ENCODE measurements at regions not wholly inside any gene's neighbourhood (a gene's known extent, or its start where the extent isn't known, plus 50 kb on each side); places are given as distances from the start of the nearest gene placed in this dataset.

DNA sequence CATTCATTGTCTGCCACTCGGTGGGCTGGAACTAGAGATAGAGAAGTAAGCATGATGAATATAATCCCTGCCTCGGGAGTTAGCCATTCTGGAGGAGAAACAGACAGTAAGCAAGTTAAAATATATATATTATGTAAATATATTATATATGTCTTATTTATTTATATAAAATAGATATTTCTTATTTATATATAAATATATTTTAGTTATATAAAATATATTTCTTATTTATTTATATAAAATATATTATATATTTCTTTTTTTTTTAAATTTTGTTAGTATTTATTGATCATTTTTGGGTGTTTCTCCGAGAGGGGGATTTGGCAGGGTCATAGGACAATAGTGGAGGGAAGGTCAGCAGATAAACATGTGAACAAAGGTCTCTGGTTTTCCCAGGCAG is 78.1 kb upstream of the TBX5 start:
- no peaks in the 10 kb centered on the region for H3K9me3 ChIP-seq
- H3K4me1 ChIP-seq, result peaks cover 0 to 9% (median 0%) of the 10 kb centered on the region in 3 donors
- intact Hi-C loops (cut with DNase I), result no loop called here
- 18 to 19% methylated on average over 3 of the region's 3 CpGs for WGBS, 2 donors
- TF ChIP-seq, protein P1, sequence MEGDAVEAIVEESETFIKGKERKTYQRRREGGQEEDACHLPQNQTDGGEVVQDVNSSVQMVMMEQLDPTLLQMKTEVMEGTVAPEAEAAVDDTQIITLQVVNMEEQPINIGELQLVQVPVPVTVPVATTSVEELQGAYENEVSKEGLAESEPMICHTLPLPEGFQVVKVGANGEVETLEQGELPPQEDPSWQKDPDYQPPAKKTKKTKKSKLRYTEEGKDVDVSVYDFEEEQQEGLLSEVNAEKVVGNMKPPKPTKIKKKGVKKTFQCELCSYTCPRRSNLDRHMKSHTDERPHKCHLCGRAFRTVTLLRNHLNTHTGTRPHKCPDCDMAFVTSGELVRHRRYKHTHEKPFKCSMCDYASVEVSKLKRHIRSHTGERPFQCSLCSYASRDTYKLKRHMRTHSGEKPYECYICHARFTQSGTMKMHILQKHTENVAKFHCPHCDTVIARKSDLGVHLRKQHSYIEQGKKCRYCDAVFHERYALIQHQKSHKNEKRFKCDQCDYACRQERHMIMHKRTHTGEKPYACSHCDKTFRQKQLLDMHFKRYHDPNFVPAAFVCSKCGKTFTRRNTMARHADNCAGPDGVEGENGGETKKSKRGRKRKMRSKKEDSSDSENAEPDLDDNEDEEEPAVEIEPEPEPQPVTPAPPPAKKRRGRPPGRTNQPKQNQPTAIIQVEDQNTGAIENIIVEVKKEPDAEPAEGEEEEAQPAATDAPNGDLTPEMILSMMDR (IDR thresholded peaks at IDR 0.05), result no peak
- DNase-seq (no peak), FAIRE-seq (peak; percentile 9), ATAC-seq (no peak)
- peaks cover 0 to 45% (median 8%) of the 10 kb centered on the region in 4 donors for H3K27me3 ChIP-seq
- no peaks in the 10 kb centered on the region for H3K36me3 ChIP-seq
- no peak overlapping the region for H3K27ac ChIP-seq
- H3K4me3 ChIP-seq, result no peak overlapping the region

DNA sequence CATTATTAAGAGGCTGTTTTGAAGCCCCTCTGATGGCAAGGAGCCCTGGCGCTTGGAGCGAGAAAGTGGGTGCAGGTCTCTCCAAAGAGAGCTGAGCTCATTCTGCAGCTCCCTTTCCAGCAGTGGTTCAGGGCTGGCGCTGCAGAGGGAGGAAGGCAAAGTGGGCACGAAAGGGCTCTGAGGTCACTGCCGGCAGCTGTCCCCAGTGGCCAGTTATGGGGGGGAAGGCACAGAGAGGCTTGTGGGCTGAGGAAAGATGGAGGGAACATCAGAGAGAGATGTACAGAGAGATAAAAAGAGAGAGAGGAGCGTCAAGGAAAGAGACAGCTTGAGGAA is 75.2 kb upstream of the TBX5 start:
- Histone ChIP-seq H3K27ac (no peak overlapping the region), H3K36me3 (no peaks in the 10 kb centered on the region), H3K4me1 (peaks cover 0 to 9% (median 0%) of the 10 kb centered on the region in 3 donors), H3K27me3 (peaks cover 0 to 58% (median 15%) of the 10 kb centered on the region in 4 donors), H3K9me3 (no peaks in the 10 kb centered on the region), H3K4me3 (no peak overlapping the region)
- 3 to 8% methylated on average over 6 of the region's 6 CpGs for WGBS, 2 donors
- no peak for DNase-seq
- TF ChIP-seq, protein P1 (IDR thresholded peaks at IDR 0.05), result no peak
- FAIRE-seq, result no peak
- intact Hi-C loops (cut with DNase I), result no loop called here
- ATAC-seq, result no peak

DNA sequence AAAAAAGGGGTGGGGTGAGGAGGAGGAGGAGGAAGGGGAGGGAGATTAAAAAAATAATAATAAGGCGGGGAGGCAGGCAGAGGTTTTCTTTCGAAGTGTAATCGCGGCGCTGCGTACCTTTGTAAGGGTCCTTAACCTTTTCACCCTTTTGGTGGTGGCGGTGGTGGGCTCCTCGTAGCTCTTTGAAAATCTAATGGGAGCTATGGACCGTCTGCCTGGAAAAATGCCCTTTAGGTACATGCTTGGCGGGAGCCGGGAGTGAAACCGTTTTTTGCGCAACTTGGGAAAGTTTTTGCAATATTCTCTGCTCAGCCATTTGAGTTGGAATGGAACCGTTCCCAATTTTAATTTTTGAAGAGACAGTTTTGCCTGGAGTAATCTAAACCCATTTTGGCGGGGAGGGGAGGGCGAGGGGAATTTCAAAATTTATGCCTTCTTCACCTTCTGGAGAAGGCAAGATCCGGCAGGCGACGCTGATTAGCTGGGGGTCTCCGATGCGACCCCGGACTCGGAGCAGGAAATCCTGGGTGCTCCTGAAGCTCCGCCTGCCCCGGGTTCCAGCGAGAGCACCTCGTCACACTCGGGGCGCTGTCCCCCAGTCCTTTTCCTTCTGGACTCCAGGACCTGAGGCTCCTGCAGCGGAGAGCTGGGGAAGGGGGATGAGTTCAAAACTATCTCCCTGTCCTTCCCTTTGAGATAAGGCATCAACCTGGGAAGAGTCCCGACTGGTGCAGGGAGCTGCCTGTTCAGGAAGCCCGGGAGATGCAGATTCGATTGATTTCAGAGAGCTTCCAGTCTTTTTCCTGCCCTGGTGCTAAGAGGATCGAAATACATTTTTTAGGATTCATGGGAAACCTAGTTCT is 74.6 kb upstream of the TBX5 start:
- 3 to 4% methylated on average over 34 of the region's 34 CpGs for WGBS, 2 donors
- no peak for ATAC-seq
- Histone ChIP-seq H3K4me1 (peaks cover 0 to 9% (median 0%) of the 10 kb centered on the region in 3 donors), H3K4me3 (peak overlapping the region in 1 of 4 donors; percentile 11), H3K9me3 (no peaks in the 10 kb centered on the region), H3K36me3 (no peaks in the 10 kb centered on the region), H3K27me3 (peaks cover 0 to 64% (median 15%) of the 10 kb centered on the region in 4 donors), H3K27ac (no peak overlapping the region)
- no peak for FAIRE-seq
- TF ChIP-seq, protein P1 (IDR thresholded peaks at IDR 0.05), result no peak
- peak in 1 of 6 donors; percentile 44 for DNase-seq
- intact Hi-C loops (cut with DNase I), result no loop called here

DNA sequence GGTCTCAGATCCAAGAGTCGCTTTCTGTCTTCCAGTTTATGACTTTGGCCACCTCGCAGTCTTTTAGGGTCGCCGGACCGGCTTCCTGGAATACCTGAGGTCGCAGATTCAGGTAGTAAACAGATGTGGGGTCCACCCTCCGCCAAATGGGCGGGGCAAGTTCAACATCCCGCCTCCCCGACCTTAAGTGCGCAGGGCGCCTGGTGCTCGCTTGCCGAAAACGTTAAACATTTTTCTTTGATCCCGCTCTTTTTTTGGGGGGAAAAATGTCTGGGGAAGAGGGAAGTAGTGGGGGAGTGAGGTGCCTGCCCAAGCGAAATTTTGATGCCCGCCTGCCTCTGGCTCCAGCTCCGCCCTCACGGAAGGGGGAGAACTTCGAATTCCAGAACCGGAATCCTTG is 73.9 kb upstream of the TBX5 start:
- H3K27ac ChIP-seq, result no peak overlapping the region
- peaks cover 0 to 9% (median 0%) of the 10 kb centered on the region in 3 donors for H3K4me1 ChIP-seq
- TF ChIP-seq, protein P1 (IDR thresholded peaks at IDR 0.05), result no peak
- no peaks in the 10 kb centered on the region for H3K9me3 ChIP-seq
- DNase-seq (no peak), FAIRE-seq (no peak), ATAC-seq (peak in 1 of 4 donors; percentile 45)
- intact Hi-C loops (cut with DNase I), result no loop called here
- H3K36me3 ChIP-seq, result no peaks in the 10 kb centered on the region
- peak overlapping the region in 1 of 4 donors; percentile 11 for H3K4me3 ChIP-seq
- 3 to 4% methylated on average over 22 of the region's 22 CpGs for WGBS, 2 donors
- H3K27me3 ChIP-seq, result peaks cover 0 to 67% (median 15%) of the 10 kb centered on the region in 4 donors

DNA sequence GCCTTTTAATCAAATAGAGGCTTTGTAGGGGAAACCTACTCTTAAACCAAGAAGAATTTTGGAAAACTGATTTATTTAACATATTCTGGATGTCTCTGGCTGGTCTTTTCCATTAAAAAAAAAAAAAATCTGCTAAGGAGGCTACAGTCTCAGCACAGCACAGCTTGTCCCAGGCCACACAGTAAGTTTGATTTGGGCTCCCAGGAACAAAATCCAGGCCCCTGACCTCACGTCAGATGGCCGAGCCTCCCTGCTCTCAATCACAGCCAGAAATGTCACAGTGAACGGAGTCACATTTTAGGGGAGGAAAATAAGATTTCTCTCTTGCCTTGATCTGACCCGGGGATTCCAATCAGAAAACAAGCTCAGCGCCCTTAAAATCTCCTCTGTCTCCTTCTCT is 72.9 kb upstream of the TBX5 start:
- ATAC-seq (no peak), DNase-seq (no peak), FAIRE-seq (no peak)
- 17 to 24% methylated on average over 5 of the region's 5 CpGs for WGBS, 2 donors
- peaks cover 0 to 9% (median 0%) of the 10 kb centered on the region in 3 donors for H3K4me1 ChIP-seq
- H3K27me3 ChIP-seq, result peaks cover 0 to 64% (median 16%) of the 10 kb centered on the region in 4 donors
- H3K4me3 ChIP-seq, result no peak overlapping the region
- no peaks in the 10 kb centered on the region for H3K36me3 ChIP-seq
- intact Hi-C loops (cut with DNase I), result no loop called here
- H3K27ac ChIP-seq, result no peak overlapping the region
- TF ChIP-seq, protein P1 (IDR thresholded peaks at IDR 0.05), result no peak
- no peaks in the 10 kb centered on the region for H3K9me3 ChIP-seq
